ENCODE measurements at regions not wholly inside any gene's neighbourhood (a gene's known extent, or its start where the extent isn't known, plus 50 kb on each side); places are given as distances from the start of the nearest gene placed in this dataset.
"Not testable (repeated sequence)": the region's sequence is repeated elsewhere in the genome, so short reads cannot be mapped to it uniquely, and the experiment has no call there.

DNA sequence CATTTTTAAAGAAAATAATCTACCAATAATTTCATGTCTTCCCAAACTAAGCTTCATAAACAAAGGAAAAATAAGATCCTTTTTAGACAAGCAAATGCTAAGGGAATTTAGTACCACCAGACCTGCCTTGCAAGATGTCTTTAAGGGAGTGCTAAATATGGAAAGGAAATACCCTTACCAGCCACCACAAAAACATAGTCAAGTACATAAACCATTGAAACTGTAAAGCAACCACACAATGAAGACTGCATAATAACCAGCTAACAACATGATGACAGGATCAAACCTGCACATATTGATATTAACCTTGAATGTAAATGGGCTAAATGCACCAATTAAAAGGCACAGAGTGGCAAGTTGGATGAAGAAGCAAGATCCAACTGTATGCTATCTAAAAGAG lies 586.5 kb upstream of the NRG3 start:
- DNase-seq: no peak

DNA sequence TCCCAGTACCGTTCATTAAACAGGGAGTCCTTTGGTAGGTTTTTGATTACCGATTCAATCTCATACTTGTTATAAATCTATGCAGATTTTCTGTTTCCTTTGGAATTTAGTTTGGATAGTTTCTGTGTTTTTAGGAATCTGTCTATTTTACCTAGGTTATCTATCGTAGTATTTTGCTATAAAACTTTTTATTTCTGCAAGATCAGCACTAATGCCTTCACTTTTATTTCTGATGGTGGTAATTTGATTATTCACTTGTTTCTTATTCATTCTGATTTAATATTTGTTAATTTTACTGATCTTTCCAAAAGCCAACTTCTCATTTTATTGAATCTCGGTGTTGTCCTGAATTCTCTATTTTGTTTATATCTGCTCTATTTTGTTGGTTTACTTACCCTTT lies 577.7 kb upstream of the NRG3 start:
- DNase-seq: no peak

DNA sequence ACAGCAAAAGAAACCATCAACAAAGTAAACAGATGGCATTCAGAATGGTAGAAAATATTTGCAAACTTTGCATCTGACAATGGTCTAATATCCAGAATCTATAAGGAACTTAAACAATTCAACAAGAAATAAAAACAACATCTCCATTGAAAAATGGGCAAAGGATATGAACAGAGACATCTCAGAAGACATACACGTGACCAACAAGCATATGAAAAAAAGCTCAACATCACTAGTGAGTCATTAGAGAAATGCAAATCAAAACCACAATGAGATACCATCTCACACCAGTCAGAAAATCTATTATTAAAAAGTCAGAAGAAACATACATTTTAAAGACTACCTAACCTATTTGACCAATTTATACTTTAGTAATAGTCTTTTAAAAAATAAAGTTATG lies 571.3 kb upstream of the NRG3 start:
- DNase-seq: no peak

GRCh38 chr10:81306971-81307782 lies 567.8 kb upstream of the NRG3 start:
- no peak for DNase-seq

- DNase-seq: no peak
Observed at GRCh38 chr10:81309041-81309552, 565.9 kb upstream of the NRG3 start.

DNA sequence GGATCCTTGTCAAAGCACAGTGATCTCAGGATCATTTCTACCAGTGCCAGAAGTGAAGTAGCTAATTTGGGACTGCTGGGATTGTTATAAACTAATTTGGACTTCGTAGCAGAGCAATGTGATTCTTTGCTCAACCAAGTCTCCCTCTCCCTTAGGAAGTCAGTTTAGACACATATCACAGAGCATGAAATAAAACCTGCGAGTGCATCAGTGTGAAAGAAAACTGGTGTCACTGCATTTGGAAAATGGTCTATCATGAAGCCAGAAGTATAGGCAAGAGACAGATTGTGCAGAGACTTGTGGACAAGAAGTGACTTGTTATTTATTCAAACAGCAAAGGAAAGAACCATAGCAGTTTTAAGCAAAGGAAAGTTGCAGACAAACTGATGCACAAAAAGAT lies 560.5 kb upstream of the NRG3 start:
- no peak for DNase-seq

GRCh38 chr10:81315026-81315425 lies 560.0 kb upstream of the NRG3 start:
- no peak for DNase-seq

DNA sequence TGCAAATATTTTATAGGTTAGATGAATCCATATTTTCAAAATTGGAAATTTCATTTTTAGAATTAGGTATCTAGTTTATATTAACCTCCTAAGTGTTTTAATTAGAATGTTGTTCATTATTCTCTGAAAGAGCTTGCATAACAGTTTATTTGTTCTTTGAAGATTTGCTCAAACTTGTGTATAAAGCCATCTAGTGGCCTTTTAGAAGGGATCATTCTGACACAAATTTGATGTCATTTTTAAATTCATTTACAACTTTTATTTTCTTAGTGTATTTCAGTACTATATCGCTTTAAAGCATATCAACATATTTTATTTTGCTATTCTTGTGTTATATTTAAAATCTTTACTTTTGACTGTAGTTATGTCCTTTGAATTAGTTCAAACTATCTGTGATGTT lies 527.0 kb upstream of the NRG3 start:
- no peak for DNase-seq

- no peak for DNase-seq
Observed at GRCh38 chr10:81367132-81367531, 507.9 kb upstream of the NRG3 start.

DNA sequence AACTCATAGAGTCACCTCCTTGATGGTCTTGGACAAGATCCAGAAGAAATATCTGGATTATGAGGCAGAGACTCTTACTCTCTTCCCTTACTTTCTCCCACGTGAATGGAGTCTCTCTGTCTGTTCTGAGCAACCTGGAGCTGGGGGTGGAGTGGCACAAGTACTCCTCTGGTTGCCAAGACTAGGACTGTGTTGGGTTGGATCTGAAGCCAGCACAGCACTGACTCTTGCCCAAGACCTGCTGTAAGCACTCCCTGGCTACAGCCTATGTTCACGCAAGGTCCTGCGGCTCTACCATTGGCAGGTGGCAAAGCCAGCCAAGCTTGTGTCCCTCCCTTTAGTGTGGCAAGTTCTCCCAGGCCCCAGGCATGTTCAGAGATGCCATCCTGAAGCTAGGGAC lies 488.2 kb upstream of the NRG3 start:
- no peak for DNase-seq

DNA sequence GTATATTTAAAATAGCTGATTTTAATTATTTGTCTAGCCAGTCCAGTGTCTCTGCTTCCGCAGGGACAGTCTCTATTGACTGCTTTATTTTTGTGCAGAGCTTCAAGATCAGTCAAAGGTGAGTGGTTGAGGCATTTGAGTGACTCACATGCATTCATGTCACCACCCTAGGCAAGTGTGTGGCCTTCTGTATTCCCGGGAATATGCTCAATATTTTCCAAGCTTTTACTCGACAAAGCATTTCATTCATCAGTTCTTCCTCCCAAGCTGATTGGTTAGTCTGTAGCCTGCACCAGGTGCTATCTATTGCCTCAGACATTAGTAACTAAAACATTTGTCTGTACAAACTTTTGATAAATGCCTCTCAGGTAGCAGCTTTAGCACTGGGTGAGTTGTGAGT lies 471.5 kb upstream of the NRG3 start:
- DNase-seq: no peak

GRCh38 chr10:81405399-81405798 lies 469.6 kb upstream of the NRG3 start:
- DNase-seq: no peak

DNA sequence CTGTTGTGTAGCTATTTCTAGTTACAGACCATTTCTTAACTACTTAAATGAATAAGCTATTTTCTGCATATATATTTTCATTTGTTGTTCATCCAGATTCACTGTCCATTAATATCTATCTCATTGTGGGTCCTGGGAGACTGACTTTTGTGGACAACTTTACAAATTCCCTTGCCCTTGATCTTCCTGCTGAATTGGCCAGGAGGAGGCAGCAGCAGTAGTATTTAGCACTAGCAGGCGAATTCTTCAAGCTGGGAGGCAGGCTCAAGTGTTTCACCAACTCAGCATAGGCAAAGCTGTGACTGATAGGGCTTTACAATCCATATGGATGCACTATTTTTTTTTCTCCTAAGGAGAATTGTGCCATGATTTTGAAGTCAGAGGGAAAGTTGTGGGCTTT lies 461.0 kb upstream of the NRG3 start:
- DNase-seq: peak in 1 of 2 experiments; percentile 3

DNA sequence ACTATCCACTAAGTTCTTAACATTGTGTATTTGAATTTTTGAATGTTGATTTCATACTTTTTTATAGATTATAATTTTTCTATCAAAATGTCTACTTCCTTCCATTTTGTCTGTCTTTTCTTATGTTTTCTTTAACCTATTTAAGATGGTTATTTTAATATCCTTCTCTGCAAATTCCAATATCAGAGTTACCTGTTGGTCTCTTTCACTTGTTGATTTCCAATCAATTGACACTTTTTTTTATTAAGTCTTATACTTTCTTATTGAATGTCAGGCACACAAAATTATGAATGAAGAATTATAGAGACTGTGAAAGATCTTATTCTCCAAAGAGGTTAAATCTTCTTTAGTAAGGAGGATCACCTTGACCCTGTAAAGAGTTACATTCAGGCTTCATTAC lies 448.3 kb upstream of the NRG3 start:
- DNase-seq: no peak

DNA sequence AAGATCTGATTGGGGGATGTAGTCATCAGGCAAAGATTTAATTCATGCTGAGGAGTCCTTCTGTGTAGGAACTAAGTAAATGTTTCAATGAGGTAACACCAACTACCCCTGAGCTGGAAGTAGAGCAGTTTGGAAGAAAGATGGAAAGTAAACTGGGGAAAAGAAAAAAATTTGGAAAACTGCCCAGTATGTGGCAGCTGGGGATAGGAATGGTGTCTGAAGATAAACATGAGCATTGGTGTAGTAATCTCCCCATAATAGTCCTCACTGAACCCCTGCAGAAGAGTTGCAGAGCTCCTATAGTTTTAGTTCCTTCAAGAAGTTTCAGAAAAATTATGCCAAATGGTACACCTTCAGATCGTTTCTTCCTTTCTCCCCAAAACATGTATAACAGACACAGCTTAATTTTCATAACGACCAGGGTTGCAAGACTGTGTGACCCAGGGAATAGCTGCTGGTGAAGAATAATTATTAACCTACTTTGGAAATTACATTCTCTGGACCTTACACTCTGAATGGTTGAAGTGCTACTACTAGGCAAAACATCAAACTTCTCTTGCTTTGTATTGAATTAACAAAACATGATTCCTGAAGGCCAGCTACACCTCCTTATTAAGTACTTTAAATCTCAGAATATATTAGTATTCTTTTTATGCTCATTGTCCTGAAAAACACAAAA lies 446.4 kb upstream of the NRG3 start:
- DNase-seq: no peak

GRCh38 chr10:81439445-81439844 lies 435.5 kb upstream of the NRG3 start:
- no peak for DNase-seq

- not testable (repeated sequence) for DNase-seq
Observed at GRCh38 chr10:81441624-81442023, 433.4 kb upstream of the NRG3 start.

GRCh38 chr10:81444242-81444929 lies 430.6 kb upstream of the NRG3 start:
- DNase-seq: no peak

GRCh38 chr10:81450651-81451050 lies 424.3 kb upstream of the NRG3 start:
- DNase-seq: no peak

GRCh38 chr10:81472927-81473470 lies 402.0 kb upstream of the NRG3 start:
- DNase-seq: no peak

DNA sequence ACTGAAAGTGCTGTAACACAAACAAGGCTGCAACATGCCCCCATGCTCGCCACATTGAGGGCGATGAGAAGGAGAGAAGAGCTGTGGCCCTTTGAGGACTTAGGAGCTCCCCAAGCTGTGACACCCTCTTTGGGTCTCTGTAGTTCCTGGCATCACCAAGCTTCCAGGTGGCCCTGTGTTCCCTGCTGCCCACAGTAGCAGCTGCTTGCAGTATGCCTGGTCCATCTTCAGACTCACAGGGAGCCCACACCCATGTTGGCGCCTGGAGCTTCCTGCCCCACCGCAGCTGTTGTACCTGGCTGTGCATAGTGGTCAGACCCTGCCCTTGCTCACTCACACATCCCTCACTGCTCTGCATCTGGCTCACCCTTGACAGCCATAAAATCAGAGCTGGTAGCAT lies 401.2 kb upstream of the NRG3 start:
- no peak for DNase-seq

- no peak for DNase-seq
Observed at GRCh38 chr10:81479316-81479715, 395.7 kb upstream of the NRG3 start.

- no peak for DNase-seq
Observed at GRCh38 chr10:81496626-81497025, 378.4 kb upstream of the NRG3 start.
